Endothelial cell of umbilical vein (primary cell): ENCODE measurements at regions not wholly inside any gene's neighbourhood (a gene's known extent, or its start where the extent isn't known, plus 50 kb on each side); places are given as distances from the start of the nearest gene placed in this dataset.

Experiments used
- BruUV-seq: library from RNA; stranded (reverse); fragments of 400-500 nt; replicated peaks from 2 replicates; lab custom pipeline; 2021; lab: Mats Ljungman, UMichigan
- CTCF ChIA-PET: fragments of 300-600, 350-600 bp; sonication (Branson Sonifier 250); formaldehyde crosslinking; loops from one replicate; lab custom pipeline; 2021; ENCODE audit warnings: antibody characterized with exemption, inconsistent platforms; lab: Charles Lee
- POLR2A ChIA-PET: fragments of 300-600, 350-600 bp; sonication (Branson Sonifier 250); formaldehyde crosslinking; loops from one replicate; lab custom pipeline; 2021; ENCODE audit warnings: antibody characterized with exemption, inconsistent platforms; lab: Charles Lee
- DNase-seq: peaks from one replicate; pipeline ENCODE4 v3.0.0-alpha.2; 2011; ENCODE audit warnings: low read depth, low spot score
- FAIRE-seq: peaks from 2 replicates; lab custom pipeline; 2011; peaks lifted over from hg19 to GRCh38; lab: Jason Lieb, UNC
- H2AFZ ChIP-seq: 2 replicates; pipeline ENCODE4 v1.6.0; 2012; ENCODE audit warnings: low read depth, low read length, control low read depth, inconsistent platforms
- H3K27ac ChIP-seq: 2 replicates; pipeline ENCODE4 v1.5.1; 2011; ENCODE audit warnings: low read depth, mild to moderate bottlenecking, control low read depth, low read length, moderate library complexity; ENCODE audit not compliant: insufficient read depth
- H3K27me3 ChIP-seq, 2 experiments: 2 replicates each; pipeline versions ENCODE4 v1.6.0 to v1.6.1; 2011; ENCODE audit warnings: low read length in 2 of 2, mixed read lengths in 1 of 2; ENCODE audit not compliant: control insufficient read depth in 2 of 2, insufficient read depth in 2 of 2
- H3K36me3 ChIP-seq, 2 experiments: 2 replicates in 1 of 2; 3 replicates in 1 of 2; pipeline ENCODE4 v1.5.1; 2011; ENCODE audit warnings: low read length in 2 of 2, mild to moderate bottlenecking in 1 of 2, moderate library complexity in 1 of 2; ENCODE audit not compliant: control insufficient read depth in 2 of 2, insufficient read depth in 2 of 2; ENCODE audit errors: extremely low read depth in 1 of 2
- H3K4me1 ChIP-seq: 3 replicates; pipeline ENCODE4 v1.5.1; 2011; ENCODE audit warnings: mild to moderate bottlenecking, low read length; ENCODE audit not compliant: control insufficient read depth, insufficient read depth; ENCODE audit errors: extremely low read depth
- H3K4me2 ChIP-seq: 2 replicates; pipeline ENCODE4 v1.6.1; 2011; ENCODE audit warnings: low read length, control low read depth, mixed read lengths; ENCODE audit not compliant: insufficient read depth
- H3K4me3 ChIP-seq, 3 experiments: fragments of 200-600 bp in 1 of 3; sonication (generic), shearing (Covaris generic) in 1 of 3; replicated peaks in 1 of 3; 2 replicates each; pipeline ENCODE4 v1.5.1; 2011 to 2016; ENCODE audit warnings: control low read depth in 3 of 3, low read length in 3 of 3, mild to moderate bottlenecking in 2 of 3, inconsistent platforms in 1 of 3, low read depth in 1 of 3, moderate library complexity in 1 of 3; ENCODE audit not compliant: insufficient read depth in 1 of 3
- H3K79me2 ChIP-seq: 2 replicates; pipeline ENCODE4 v1.6.0; 2012; ENCODE audit warnings: low read length, inconsistent platforms; ENCODE audit not compliant: control insufficient read depth, insufficient read depth
- H3K9ac ChIP-seq: replicated peaks from 2 replicates; pipeline ENCODE3; 2011; ENCODE audit warnings: low read length, control low read depth; ENCODE audit not compliant: insufficient read depth; ENCODE audit errors: extremely low read depth
- H3K9me1 ChIP-seq: replicated peaks from 3 replicates; pipeline ENCODE4 v1.6.0; 2011; ENCODE audit warnings: mild to moderate bottlenecking, low read length; ENCODE audit not compliant: control insufficient read depth, insufficient read depth; ENCODE audit errors: extremely low read depth
- H3K9me3 ChIP-seq: replicated peaks from 2 replicates; pipeline ENCODE4 v1.5.1; 2012; ENCODE audit warnings: low read length, inconsistent platforms; ENCODE audit not compliant: control insufficient read depth, insufficient read depth
- H4K20me1 ChIP-seq: replicated peaks from 2 replicates; pipeline ENCODE3; 2011; ENCODE audit warnings: mild to moderate bottlenecking, low read length; ENCODE audit not compliant: control insufficient read depth, insufficient read depth; ENCODE audit errors: extremely low read depth
- CTCF ChIP-seq, 2 donors: IDR thresholded peaks; 1 replicate in 1 of 2; 2 replicates in 1 of 2; pipeline ENCODE4 v1.5.1; 2011; ENCODE audit warnings: low read length in 2 of 2, mild to moderate bottlenecking in 2 of 2, moderate library complexity in 2 of 2, control low read depth in 1 of 2, inconsistent platforms in 1 of 2, low read depth in 1 of 2; ENCODE audit not compliant: insufficient read depth in 1 of 2; ENCODE audit errors: extremely low read depth in 1 of 2
- EZH2 ChIP-seq: IDR thresholded peaks from 2 replicates; pipeline ENCODE4 v1.6.1; 2012; ENCODE audit warnings: borderline replicate concordance, low read depth, mild to moderate bottlenecking, moderate library complexity, low read length, inconsistent platforms; ENCODE audit not compliant: severe bottlenecking
- FOS ChIP-seq: IDR thresholded peaks from 2 replicates; pipeline ENCODE4 v1.6.1; 2011; ENCODE audit warnings: mild to moderate bottlenecking, low read length, moderate library complexity, borderline replicate concordance; ENCODE audit not compliant: insufficient read depth
- GATA2 ChIP-seq: IDR thresholded peaks from 2 replicates; pipeline ENCODE4 v1.7.0; 2011; ENCODE audit warnings: low read depth, mild to moderate bottlenecking, moderate library complexity, mixed read lengths, low read length; ENCODE audit not compliant: insufficient read length, insufficient read depth
- JUN ChIP-seq: IDR thresholded peaks from 2 replicates; pipeline ENCODE4 v1.6.1; 2011; ENCODE audit warnings: borderline replicate concordance, low read depth; ENCODE audit not compliant: insufficient read length, insufficient read depth
- MAX ChIP-seq: IDR thresholded peaks from 2 replicates; pipeline ENCODE4 v1.6.1; 2011; ENCODE audit not compliant: insufficient read depth, insufficient read length
- MYC ChIP-seq: IDR thresholded peaks from one replicate; pipeline ENCODE4 v1.6.1; 2011; ENCODE audit warnings: mild to moderate bottlenecking, low read depth, low read length
- POLR2A ChIP-seq: IDR thresholded peaks from 2 replicates; pipeline ENCODE4 v1.6.1; 2012; ENCODE audit warnings: low read depth, mild to moderate bottlenecking, control low read depth, low read length
- POLR2AphosphoS5 ChIP-seq: IDR thresholded peaks from 2 replicates; pipeline ENCODE4 v1.6.1; 2012; ENCODE audit warnings: low read depth, mild to moderate bottlenecking, control low read depth, low read length, moderate library complexity; ENCODE audit not compliant: insufficient read depth
- dilution Hi-C: fragments of 300-500 bp; cut with MboI; formaldehyde crosslinking; loops from one replicate; pipeline ENCODE4 v1.15.0; 2019; ENCODE audit warnings: low sequenced_read_pairs; ENCODE audit not compliant: extremely low pct_ligation_motif_present
- intact Hi-C: fragments of 100-400 bp; cut with micrococcal nuclease; formaldehyde crosslinking; loops from one replicate; pipeline ENCODE4 v1.10.0; 2022

GRCh38 chr2:133666621-133667020 lies 98.4 kb upstream of the NCKAP5 start:
- intact Hi-C loops: loop anchor here (2.0 kb wide), 1 partner anchor 86 kb away; no protein-coding TSS in a partner anchor
- TF ChIP-seq EZH2 (no peak), GATA2 (no peak), POLR2A (no peak), FOS (no peak), MYC (no peak), MAX (no peak), CTCF (IDR thresholded peaks at IDR 0.05; ENCODE audit: extremely low read depth in 1 of 2, insufficient read depth in 1 of 2, low read depth in 1 of 2, low read length in 2 of 2) (no peak), JUN (no peak), POLR2AphosphoS5 (no peak)
- H4K20me1 ChIP-seq: no peaks in the 10 kb centered on the region
- no peaks in the 10 kb centered on the region for H3K27me3 ChIP-seq
- POLR2A ChIA-PET: no interaction called here
- no peak overlapping the region for H3K4me3 ChIP-seq
- DNase-seq (no peak), FAIRE-seq (no peak)
- dilution Hi-C loops: no loop called here
- no peaks in the 10 kb centered on the region for H3K36me3 ChIP-seq
- CTCF ChIA-PET: no interaction called here
- peak overlapping the region; percentile 75 for H3K27ac ChIP-seq
- H3K79me2 ChIP-seq: no peaks in the 10 kb centered on the region
- no peak overlapping the region for H2AFZ ChIP-seq
- H3K4me1 ChIP-seq: peaks cover 10% of the 10 kb centered on the region
- H3K9ac ChIP-seq: no peak overlapping the region
- no peaks in the 10 kb centered on the region for H3K9me3 ChIP-seq
- no peaks in the 10 kb centered on the region for H3K9me1 ChIP-seq
- TSS peak; percentile 97 for BruUV-seq
- peak overlapping the region; percentile 66 for H3K4me2 ChIP-seq
